Cardiac fibroblast (primary cell): ENCODE measurements at regions not wholly inside any gene's neighbourhood (a gene's known extent, or its start where the extent isn't known, plus 50 kb on each side); places are given as distances from the start of the nearest gene placed in this dataset.
A peak's percentile ranks its signal among the peaks of the same experiment; 100 is the strongest.
"Not testable (repeated sequence)": the region's sequence is repeated elsewhere in the genome, so short reads cannot be mapped to it uniquely, and the experiment has no call there.

ENCODE experiments used
- DNase-seq, 2 donors: peaks; one replicate each; pipeline versions ENCODE4 v3.0.0 to v3.0.0-alpha.2; 2010; ENCODE audit warnings: low read depth in 2 of 2
- H3K4me3 ChIP-seq, 2 donors: replicated peaks in 1 of 2; 1 replicate in 1 of 2; 2 replicates in 1 of 2; pipeline ENCODE4 v1.5.1; 2011; ENCODE audit warnings: low read depth in 2 of 2, low read length in 2 of 2, mild to moderate bottlenecking in 2 of 2, moderate library complexity in 1 of 2
- CTCF ChIP-seq: IDR thresholded peaks from one replicate; pipeline ENCODE4 v1.5.1; 2011; ENCODE audit warnings: low read depth, mild to moderate bottlenecking, low read length, inconsistent platforms

- H3K4me3 ChIP-seq: not testable (repeated sequence)
Observed at GRCh38 chr4:86413426-86413825, 53.6 kb upstream of the MAPK10 start.

DNA sequence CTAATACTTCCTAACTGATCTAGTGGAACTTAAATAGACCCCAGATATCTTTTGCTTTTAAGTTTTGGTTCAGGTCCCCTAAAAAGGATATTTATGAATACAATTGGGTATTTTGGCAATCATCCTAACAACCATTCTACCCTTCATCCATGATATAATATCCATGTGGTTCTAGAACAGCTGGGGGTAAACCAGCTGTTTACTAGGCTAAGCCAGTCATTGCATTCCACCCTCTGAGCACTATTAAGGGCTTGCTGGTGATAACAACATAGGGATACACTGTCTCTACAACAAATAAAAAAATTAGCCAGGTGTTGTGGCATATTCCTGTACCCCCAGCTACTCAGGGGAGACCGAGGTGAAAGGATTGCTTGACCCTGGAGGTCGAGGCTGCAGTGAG lies 54.8 kb upstream of the MAPK10 start:
- no peak for DNase-seq
- H3K4me3 ChIP-seq: no peak overlapping the region
- no peak for TF ChIP-seq CTCF

More at GRCh38 chr4:86413426-86413825, 53.6 kb upstream of the MAPK10 start:
- DNase-seq: not testable (repeated sequence)

DNA sequence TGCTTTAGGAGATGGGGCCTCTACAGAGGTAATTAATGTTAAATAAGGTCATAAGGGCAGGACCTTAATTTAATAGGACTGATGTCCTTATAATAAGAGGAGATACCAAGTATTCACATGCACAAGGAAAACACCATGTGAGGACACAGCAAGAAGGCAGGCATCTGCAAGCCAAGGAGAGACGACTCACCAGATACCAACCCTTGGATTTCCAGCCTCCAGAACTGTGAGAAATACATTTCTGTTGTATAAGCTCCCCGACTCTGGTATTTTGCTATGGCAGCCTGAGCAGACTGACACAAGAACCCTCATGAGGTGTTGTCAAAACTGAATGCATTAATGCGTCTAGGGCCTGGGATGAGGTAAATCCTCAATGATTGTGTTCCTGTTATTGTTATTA lies 56.2 kb upstream of the MAPK10 start:
- no peak overlapping the region for H3K4me3 ChIP-seq
- no peak for TF ChIP-seq CTCF
- DNase-seq: peak in 1 of 2 donors; percentile 3

DNA sequence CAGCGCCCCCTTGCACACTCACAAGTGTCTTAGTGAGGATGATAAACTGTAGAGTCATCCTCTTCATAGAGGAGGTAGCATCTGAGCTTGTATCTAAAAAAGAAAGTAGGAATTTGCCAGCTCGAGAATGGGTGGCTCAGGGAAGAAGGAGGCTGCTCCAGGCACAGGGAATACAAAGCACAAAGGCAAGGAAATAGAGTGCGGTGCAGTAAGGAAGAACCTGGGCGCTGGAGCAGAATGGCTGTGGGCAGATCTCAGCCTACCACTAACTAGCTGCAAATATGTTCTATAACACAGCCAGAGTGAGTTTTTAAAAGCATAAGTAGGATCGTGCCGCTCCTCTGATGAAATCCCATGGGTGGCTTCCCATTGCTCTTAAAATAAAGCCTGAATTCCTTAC lies 61.6 kb upstream of the MAPK10 start:
- no peak overlapping the region for H3K4me3 ChIP-seq
- DNase-seq: no peak
- no peak for TF ChIP-seq CTCF

DNA sequence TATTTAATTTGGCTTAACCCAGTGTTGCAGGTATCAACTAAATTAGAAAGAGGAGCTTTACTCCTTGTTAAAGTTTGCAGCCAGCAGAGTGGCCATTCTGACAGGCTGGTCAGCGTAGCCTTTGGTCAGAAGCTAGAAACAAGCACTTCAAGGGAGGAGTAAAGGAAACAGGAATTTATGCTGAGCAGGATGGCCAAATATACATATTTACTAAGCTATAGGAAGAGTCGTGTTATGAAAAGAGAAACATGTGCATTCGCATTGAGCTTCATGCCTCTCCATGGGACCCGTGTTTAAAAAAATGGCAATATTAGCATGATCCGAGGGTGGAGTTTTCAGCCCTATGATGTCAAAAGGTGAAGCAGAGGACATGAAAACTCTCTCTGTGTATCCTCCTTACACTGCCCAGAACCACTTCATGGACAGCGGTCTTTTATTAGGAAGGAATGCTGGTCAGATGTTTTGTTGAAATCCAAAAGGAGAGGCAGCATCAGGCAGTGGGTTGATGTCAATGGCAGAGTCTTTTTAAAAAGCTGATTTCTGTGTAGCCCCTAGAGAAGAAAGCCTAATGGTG lies 71.8 kb upstream of the MAPK10 start:
- no peak for DNase-seq
- TF ChIP-seq CTCF: no peak

GRCh38 chr4:86432559-86433134 lies 72.8 kb upstream of the MAPK10 start:
- TF ChIP-seq CTCF: no peak
- DNase-seq: no peak
- no peak overlapping the region for H3K4me3 ChIP-seq

More for the DNA sequence above, 71.8 kb upstream of the MAPK10 start:
- no peak overlapping the region for H3K4me3 ChIP-seq

- TF ChIP-seq CTCF: no peak
- DNase-seq: no peak
Observed at GRCh38 chr4:86439293-86439692, 79.4 kb upstream of the MAPK10 start.

More at GRCh38 chr4:86439293-86439692, 79.4 kb upstream of the MAPK10 start:
- H3K4me3 ChIP-seq: no peak overlapping the region
